Activated T-cell treated with anti-CD3 and anti-CD28 coated beads, Interleukin-2, amount 50 U/mL, for 24 hours (primary cell): ENCODE measurements at regions not wholly inside any gene's neighbourhood (a gene's known extent, or its start where the extent isn't known, plus 50 kb on each side); places are given as distances from the start of the nearest gene placed in this dataset.

ENCODE experiments used
- DNase-seq: peaks from one replicate; pipeline ENCODE4 v3.0.0-alpha.2; 2020
- H3K27ac Mint-ChIP-seq: 2 replicates; pipeline ENCODE4 v1.8.0; 2020; ENCODE audit warnings: mild to moderate bottlenecking, mixed read lengths
- H3K27me3 Mint-ChIP-seq: 2 replicates; pipeline ENCODE4 v1.8.0; 2020; ENCODE audit warnings: mixed read lengths
- H3K36me3 Mint-ChIP-seq: 2 replicates; pipeline ENCODE4 v1.8.0; 2020; ENCODE audit warnings: low read depth, mixed read lengths
- H3K4me1 Mint-ChIP-seq: 2 replicates; pipeline ENCODE4 v1.8.0; 2020; ENCODE audit warnings: low read depth, mixed read lengths
- H3K4me3 Mint-ChIP-seq: 2 replicates; pipeline ENCODE4 v1.8.0; 2020; ENCODE audit warnings: mild to moderate bottlenecking, moderate library complexity, mixed read lengths
- H3K9me3 Mint-ChIP-seq: 2 replicates; pipeline ENCODE4 v1.8.0; 2020; ENCODE audit warnings: mixed read lengths

GRCh38 chr16:73231379-73231778 is 183.5 kb upstream of the ZFHX3 start:
- Mint-ChIP-seq H3K36me3 (no peaks in the 10 kb centered on the region), H3K27me3 (no peaks in the 10 kb centered on the region), H3K9me3 (no peaks in the 10 kb centered on the region), H3K4me1 (no peaks in the 10 kb centered on the region), H3K4me3 (no peak overlapping the region), H3K27ac (no peak overlapping the region)
- DNase-seq: no peak

GRCh38 chr16:73230651-73231050 is 182.7 kb upstream of the ZFHX3 start:
- DNase-seq: no peak
- H3K27ac Mint-ChIP-seq: no peak overlapping the region
- H3K27me3 Mint-ChIP-seq: no peaks in the 10 kb centered on the region
- no peaks in the 10 kb centered on the region for H3K9me3 Mint-ChIP-seq
- H3K4me3 Mint-ChIP-seq: no peak overlapping the region
- no peaks in the 10 kb centered on the region for H3K4me1 Mint-ChIP-seq
- H3K36me3 Mint-ChIP-seq: no peaks in the 10 kb centered on the region

GRCh38 chr16:73228649-73229048 is 180.7 kb upstream of the ZFHX3 start:
- Mint-ChIP-seq H3K27me3 (no peaks in the 10 kb centered on the region), H3K27ac (no peak overlapping the region), H3K9me3 (no peaks in the 10 kb centered on the region), H3K4me1 (no peaks in the 10 kb centered on the region), H3K36me3 (no peaks in the 10 kb centered on the region), H3K4me3 (no peak overlapping the region)
- no peak for DNase-seq

- Mint-ChIP-seq H3K4me1 (no peaks in the 10 kb centered on the region), H3K27ac (no peak overlapping the region), H3K4me3 (no peak overlapping the region), H3K27me3 (no peaks in the 10 kb centered on the region), H3K36me3 (no peaks in the 10 kb centered on the region), H3K9me3 (no peaks in the 10 kb centered on the region)
- no peak for DNase-seq
These were observed 178.7 kb upstream of the ZFHX3 start for GRCh38 chr16:73226675-73227074.

GRCh38 chr16:73225983-73226382 is 178.1 kb upstream of the ZFHX3 start:
- DNase-seq: no peak
- no peaks in the 10 kb centered on the region for H3K27me3 Mint-ChIP-seq
- H3K4me3 Mint-ChIP-seq: no peak overlapping the region
- no peaks in the 10 kb centered on the region for H3K9me3 Mint-ChIP-seq
- no peaks in the 10 kb centered on the region for H3K36me3 Mint-ChIP-seq
- no peaks in the 10 kb centered on the region for H3K4me1 Mint-ChIP-seq
- H3K27ac Mint-ChIP-seq: no peak overlapping the region

GRCh38 chr16:73220836-73221235 is 172.9 kb upstream of the ZFHX3 start:
- no peak overlapping the region for H3K27ac Mint-ChIP-seq
- H3K36me3 Mint-ChIP-seq: no peaks in the 10 kb centered on the region
- H3K27me3 Mint-ChIP-seq: no peaks in the 10 kb centered on the region
- H3K9me3 Mint-ChIP-seq: peaks cover 4% of the 10 kb centered on the region
- H3K4me1 Mint-ChIP-seq: no peaks in the 10 kb centered on the region
- no peak for DNase-seq
- no peak overlapping the region for H3K4me3 Mint-ChIP-seq

GRCh38 chr16:73219176-73219575 is 171.2 kb upstream of the ZFHX3 start:
- Mint-ChIP-seq H3K4me3 (no peak overlapping the region), H3K27me3 (no peaks in the 10 kb centered on the region), H3K4me1 (no peaks in the 10 kb centered on the region), H3K36me3 (no peaks in the 10 kb centered on the region), H3K27ac (no peak overlapping the region), H3K9me3 (peaks cover 4% of the 10 kb centered on the region)
- no peak for DNase-seq

- Mint-ChIP-seq H3K27me3 (no peaks in the 10 kb centered on the region), H3K9me3 (peaks cover 4% of the 10 kb centered on the region), H3K4me3 (no peak overlapping the region), H3K27ac (no peak overlapping the region), H3K4me1 (no peaks in the 10 kb centered on the region), H3K36me3 (no peaks in the 10 kb centered on the region)
- no peak for DNase-seq
These were observed 169.7 kb upstream of the ZFHX3 start for GRCh38 chr16:73217654-73218053.

- no peak for DNase-seq
- Mint-ChIP-seq H3K4me3 (no peak overlapping the region), H3K27me3 (no peaks in the 10 kb centered on the region), H3K9me3 (peaks cover 4% of the 10 kb centered on the region), H3K36me3 (no peaks in the 10 kb centered on the region), H3K4me1 (no peaks in the 10 kb centered on the region), H3K27ac (no peak overlapping the region)
These were observed 169.0 kb upstream of the ZFHX3 start for GRCh38 chr16:73216932-73217331.

- H3K36me3 Mint-ChIP-seq: no peaks in the 10 kb centered on the region
- no peaks in the 10 kb centered on the region for H3K4me1 Mint-ChIP-seq
- peaks cover 4% of the 10 kb centered on the region for H3K9me3 Mint-ChIP-seq
- H3K27ac Mint-ChIP-seq: no peak overlapping the region
- H3K4me3 Mint-ChIP-seq: no peak overlapping the region
- H3K27me3 Mint-ChIP-seq: no peaks in the 10 kb centered on the region
- no peak for DNase-seq
These were observed 167.9 kb upstream of the ZFHX3 start for GRCh38 chr16:73215678-73216377.

- Mint-ChIP-seq H3K36me3 (no peaks in the 10 kb centered on the region), H3K27me3 (no peaks in the 10 kb centered on the region), H3K27ac (no peak overlapping the region), H3K9me3 (peaks cover 4% of the 10 kb centered on the region), H3K4me1 (no peaks in the 10 kb centered on the region), H3K4me3 (no peak overlapping the region)
- no peak for DNase-seq
These were observed 167.1 kb upstream of the ZFHX3 start for GRCh38 chr16:73214825-73215677.

GRCh38 chr16:73213732-73214455 is 166.0 kb upstream of the ZFHX3 start:
- H3K27me3 Mint-ChIP-seq: no peaks in the 10 kb centered on the region
- H3K4me1 Mint-ChIP-seq: no peaks in the 10 kb centered on the region
- DNase-seq: no peak
- peaks cover 4% of the 10 kb centered on the region for H3K9me3 Mint-ChIP-seq
- no peaks in the 10 kb centered on the region for H3K36me3 Mint-ChIP-seq
- H3K4me3 Mint-ChIP-seq: no peak overlapping the region
- no peak overlapping the region for H3K27ac Mint-ChIP-seq

- Mint-ChIP-seq H3K27me3 (no peaks in the 10 kb centered on the region), H3K27ac (no peak overlapping the region), H3K9me3 (peaks cover 4% of the 10 kb centered on the region), H3K36me3 (no peaks in the 10 kb centered on the region), H3K4me1 (no peaks in the 10 kb centered on the region), H3K4me3 (no peak overlapping the region)
- DNase-seq: no peak
These were observed 164.5 kb upstream of the ZFHX3 start for GRCh38 chr16:73212431-73212830.

- H3K36me3 Mint-ChIP-seq: no peaks in the 10 kb centered on the region
- no peak for DNase-seq
- H3K27ac Mint-ChIP-seq: no peak overlapping the region
- no peak overlapping the region for H3K4me3 Mint-ChIP-seq
- H3K27me3 Mint-ChIP-seq: no peaks in the 10 kb centered on the region
- no peaks in the 10 kb centered on the region for H3K4me1 Mint-ChIP-seq
- no peaks in the 10 kb centered on the region for H3K9me3 Mint-ChIP-seq
These were observed 162.8 kb upstream of the ZFHX3 start for GRCh38 chr16:73210686-73211085.

GRCh38 chr16:73210084-73210483 is 162.2 kb upstream of the ZFHX3 start:
- Mint-ChIP-seq H3K9me3 (peaks cover 3% of the 10 kb centered on the region), H3K36me3 (no peaks in the 10 kb centered on the region), H3K27ac (no peak overlapping the region), H3K27me3 (peaks cover 2% of the 10 kb centered on the region), H3K4me3 (no peak overlapping the region), H3K4me1 (no peaks in the 10 kb centered on the region)
- DNase-seq: no peak
